Brain microvascular endothelial cell (primary cell): ENCODE measurements at regions not wholly inside any gene's neighbourhood (a gene's known extent, or its start where the extent isn't known, plus 50 kb on each side); places are given as distances from the start of the nearest gene placed in this dataset.

ENCODE experiments used
- DNase-seq: peaks from one replicate; pipeline ENCODE4 v3.0.0-alpha.2; 2020
- H3K27ac ChIP-seq: fragments of 250-450 bp; sonication (Bioruptor Pico); 2 replicates; pipeline ENCODE4 v1.5.1; 2020; ENCODE audit warnings: mild to moderate bottlenecking, moderate library complexity
- H3K27me3 ChIP-seq: fragments of 250-450 bp; sonication (Bioruptor Pico); replicated peaks from 2 replicates; pipeline ENCODE4 v1.5.1; 2020; ENCODE audit warnings: mild to moderate bottlenecking
- H3K36me3 ChIP-seq: fragments of 250-450 bp; sonication (Bioruptor Pico); replicated peaks from 2 replicates; pipeline ENCODE4 v1.5.1; 2020; ENCODE audit warnings: mild to moderate bottlenecking
- H3K4me3 ChIP-seq: 2 replicates; pipeline ENCODE4 v1.5.1; 2011; ENCODE audit warnings: low read depth, mild to moderate bottlenecking, control low read depth, low read length, moderate library complexity
- in situ Hi-C: cut with HindIII; loops from 2 replicates; pipeline ENCODE4 v1.10.0; 2017; ENCODE audit warnings: low sequenced_read_pairs, low pct_ligation_motif_present
- TF ChIP-seq, protein P1 (sequence below): IDR thresholded peaks from 2 replicates; pipeline ENCODE4 v1.5.1; 2011; ENCODE audit warnings: low read depth, mild to moderate bottlenecking, moderate library complexity, low read length, control low read depth, inconsistent platforms; ENCODE audit errors: missing control alignments

- no peak overlapping the region for H3K27ac ChIP-seq
- no peak overlapping the region for H3K4me3 ChIP-seq
- H3K27me3 ChIP-seq: no peaks in the 10 kb centered on the region
- no peaks in the 10 kb centered on the region for H3K36me3 ChIP-seq
- DNase-seq: no peak
- TF ChIP-seq, protein P1, sequence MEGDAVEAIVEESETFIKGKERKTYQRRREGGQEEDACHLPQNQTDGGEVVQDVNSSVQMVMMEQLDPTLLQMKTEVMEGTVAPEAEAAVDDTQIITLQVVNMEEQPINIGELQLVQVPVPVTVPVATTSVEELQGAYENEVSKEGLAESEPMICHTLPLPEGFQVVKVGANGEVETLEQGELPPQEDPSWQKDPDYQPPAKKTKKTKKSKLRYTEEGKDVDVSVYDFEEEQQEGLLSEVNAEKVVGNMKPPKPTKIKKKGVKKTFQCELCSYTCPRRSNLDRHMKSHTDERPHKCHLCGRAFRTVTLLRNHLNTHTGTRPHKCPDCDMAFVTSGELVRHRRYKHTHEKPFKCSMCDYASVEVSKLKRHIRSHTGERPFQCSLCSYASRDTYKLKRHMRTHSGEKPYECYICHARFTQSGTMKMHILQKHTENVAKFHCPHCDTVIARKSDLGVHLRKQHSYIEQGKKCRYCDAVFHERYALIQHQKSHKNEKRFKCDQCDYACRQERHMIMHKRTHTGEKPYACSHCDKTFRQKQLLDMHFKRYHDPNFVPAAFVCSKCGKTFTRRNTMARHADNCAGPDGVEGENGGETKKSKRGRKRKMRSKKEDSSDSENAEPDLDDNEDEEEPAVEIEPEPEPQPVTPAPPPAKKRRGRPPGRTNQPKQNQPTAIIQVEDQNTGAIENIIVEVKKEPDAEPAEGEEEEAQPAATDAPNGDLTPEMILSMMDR: no peak
- in situ Hi-C loops: no loop called here
These were observed 960.0 kb downstream of the BCL11B start for GRCh38 chr14:98312006-98312405.

DNA sequence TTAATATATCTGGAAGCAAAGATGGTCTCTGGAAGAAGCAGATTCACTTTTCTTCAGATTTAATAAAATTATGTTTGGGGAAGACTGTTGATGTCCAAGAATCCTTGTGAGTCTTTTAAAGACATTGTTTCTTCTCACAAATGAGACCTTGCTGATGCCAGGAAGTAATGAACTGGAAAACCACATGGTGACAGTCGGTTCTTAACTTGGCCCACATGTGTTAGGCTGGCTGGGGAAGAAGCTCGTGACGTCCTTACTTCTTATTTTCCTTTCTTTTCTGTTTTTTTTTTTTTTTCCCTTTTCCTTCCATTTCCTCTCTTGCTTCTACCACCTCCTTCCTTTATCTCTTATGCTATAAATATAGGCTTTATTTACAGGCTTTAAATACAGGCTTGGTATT lies 950.2 kb downstream of the BCL11B start:
- in situ Hi-C loops: no loop called here
- H3K4me3 ChIP-seq: no peak overlapping the region
- no peaks in the 10 kb centered on the region for H3K36me3 ChIP-seq
- TF ChIP-seq, protein P1: no peak
- H3K27me3 ChIP-seq: no peaks in the 10 kb centered on the region
- DNase-seq: no peak
- no peak overlapping the region for H3K27ac ChIP-seq

DNA sequence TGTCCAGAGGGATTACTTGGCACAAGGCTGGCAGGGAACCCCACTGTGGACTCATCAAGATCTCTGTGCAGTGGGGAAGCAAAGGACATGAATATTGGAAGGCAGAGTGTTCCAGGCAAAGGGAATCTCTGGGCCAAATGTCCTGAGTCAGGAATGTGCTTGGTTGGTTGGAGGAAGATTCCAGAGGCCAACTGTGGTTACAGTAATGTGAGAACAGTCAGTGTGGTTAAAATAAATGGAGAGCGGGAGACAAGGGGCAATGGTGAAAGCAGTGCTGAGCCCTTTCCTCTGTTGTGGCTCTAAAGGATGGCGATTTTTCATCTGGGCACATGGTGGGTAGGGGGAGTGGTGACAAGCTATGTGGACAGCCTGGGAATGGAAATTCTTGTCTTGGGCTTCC lies 948.2 kb downstream of the BCL11B start:
- in situ Hi-C loops: no loop called here

GRCh38 chr14:98325761-98326160 lies 946.2 kb downstream of the BCL11B start:
- TF ChIP-seq, protein P1: no peak
- Histone ChIP-seq H3K27me3 (no peaks in the 10 kb centered on the region), H3K4me3 (no peak overlapping the region), H3K36me3 (no peaks in the 10 kb centered on the region), H3K27ac (no peak overlapping the region)
- in situ Hi-C loops: no loop called here
- no peak for DNase-seq

More for the DNA sequence above, 948.2 kb downstream of the BCL11B start:
- TF ChIP-seq, protein P1: no peak
- Histone ChIP-seq H3K27me3 (no peaks in the 10 kb centered on the region), H3K27ac (no peak overlapping the region), H3K36me3 (no peaks in the 10 kb centered on the region), H3K4me3 (no peak overlapping the region)
- DNase-seq: no peak

DNA sequence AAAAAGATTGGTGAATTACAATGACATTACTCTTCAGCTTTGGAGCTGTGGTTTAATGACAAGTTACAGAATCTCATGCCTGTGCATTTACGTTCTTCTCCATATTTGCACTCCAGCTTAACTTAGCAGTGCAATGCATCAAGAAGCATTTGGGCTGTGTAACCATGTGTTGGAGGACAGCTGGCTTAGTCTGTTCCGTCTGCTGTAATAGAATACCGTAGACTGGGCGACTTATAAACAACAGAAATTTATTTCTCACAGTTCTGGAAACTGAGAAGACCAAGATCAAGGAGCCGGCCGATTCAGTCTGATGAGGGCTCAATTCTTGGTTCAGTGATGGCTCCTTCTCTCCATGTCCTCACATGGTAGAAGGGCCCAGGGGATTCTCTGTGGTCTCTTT lies 943.5 kb downstream of the BCL11B start:
- TF ChIP-seq, protein P1: no peak
- no peak overlapping the region for H3K4me3 ChIP-seq
- H3K36me3 ChIP-seq: no peaks in the 10 kb centered on the region
- H3K27me3 ChIP-seq: no peaks in the 10 kb centered on the region
- in situ Hi-C loops: no loop called here
- DNase-seq: no peak
- no peak overlapping the region for H3K27ac ChIP-seq

DNA sequence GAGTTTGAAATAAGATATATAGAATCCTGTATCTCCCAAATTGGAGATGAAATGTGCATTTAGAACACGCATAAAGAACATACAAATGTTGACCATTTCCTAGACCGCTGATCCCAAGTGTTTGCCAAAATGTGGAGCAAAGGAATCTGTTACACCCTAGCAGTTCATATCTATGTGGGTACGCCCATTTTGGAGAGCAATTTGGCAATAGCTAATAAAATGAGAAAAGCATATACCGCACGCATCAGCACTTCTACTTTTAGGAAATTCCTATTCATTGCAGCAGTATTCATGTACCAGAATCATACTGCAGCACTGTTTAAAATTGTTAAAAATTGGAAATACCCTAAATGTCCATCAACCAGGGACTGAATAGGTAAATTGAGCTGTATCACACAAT lies 937.8 kb downstream of the BCL11B start:
- Histone ChIP-seq H3K36me3 (no peaks in the 10 kb centered on the region), H3K27ac (no peak overlapping the region), H3K4me3 (no peak overlapping the region), H3K27me3 (no peaks in the 10 kb centered on the region)
- no peak for DNase-seq
- TF ChIP-seq, protein P1: no peak
- in situ Hi-C loops: no loop called here
